Naive thymus-derived CD4-positive, alpha-beta T cell (primary cell): ENCODE measurements at regions not wholly inside any gene's neighbourhood (a gene's known extent, or its start where the extent isn't known, plus 50 kb on each side); places are given as distances from the start of the nearest gene placed in this dataset.
"Not testable (repeated sequence)": the region's sequence is repeated elsewhere in the genome, so short reads cannot be mapped to it uniquely, and the experiment has no call there.

ENCODE experiments used
- ATAC-seq: fragments of 150-1000 bp; cut with Tn5 transposase; 2 replicates; pipeline ENCODE4 v1.10.0; 2021; ENCODE audit warnings: mild to moderate bottlenecking, moderate library complexity
- CTCF ChIA-PET: fragments of 350-600 bp; sonication (Branson Sonifier 250); formaldehyde crosslinking; loops from one replicate; lab custom pipeline; 2021; ENCODE audit warnings: antibody characterized with exemption; lab: Charles Lee
- POLR2A ChIA-PET: fragments of 350-600 bp; sonication (Branson Sonifier 250); formaldehyde crosslinking; loops from one replicate; lab custom pipeline; 2021; ENCODE audit warnings: antibody characterized with exemption, inconsistent platforms; lab: Charles Lee
- DNase-seq, 9 donors: peaks; one replicate each; pipeline versions ENCODE4 v3.0.0 to v3.0.0-alpha.2; 2020 to 2022; ENCODE audit warnings: mixed read lengths in 1 of 9
- H3K27ac ChIP-seq: one replicate; pipeline ENCODE4 v1.7.0; 2013; ENCODE audit warnings: mild to moderate bottlenecking, low read depth, low read length, moderate library complexity
- H3K27me3 ChIP-seq, 2 donors: one replicate each; pipeline ENCODE4 v1.7.0; 2013; ENCODE audit warnings: low read length in 2 of 2, mild to moderate bottlenecking in 2 of 2, moderate library complexity in 2 of 2; ENCODE audit not compliant: control insufficient read depth in 2 of 2, insufficient read depth in 2 of 2
- H3K36me3 ChIP-seq, 3 experiments: 1 replicate in 2 of 3; 2 replicates in 1 of 3; pipeline ENCODE4 v1.7.0; 2013; ENCODE audit warnings: low read length in 3 of 3, mild to moderate bottlenecking in 3 of 3, moderate library complexity in 1 of 3; ENCODE audit not compliant: insufficient read depth in 3 of 3, control insufficient read depth in 2 of 3
- H3K4me1 ChIP-seq, 2 donors: one replicate each; pipeline ENCODE4 v1.7.0; 2013; ENCODE audit warnings: low read length in 2 of 2, mild to moderate bottlenecking in 2 of 2, moderate library complexity in 1 of 2; ENCODE audit not compliant: control insufficient read depth in 2 of 2, insufficient read depth in 2 of 2
- H3K4me3 ChIP-seq: 2 replicates; pipeline ENCODE4 v1.7.0; 2013; ENCODE audit warnings: mild to moderate bottlenecking, low read length
- H3K9me3 ChIP-seq, 3 experiments: 1 replicate in 2 of 3; 2 replicates in 1 of 3; pipeline ENCODE4 v1.7.0; 2013; ENCODE audit warnings: low read length in 3 of 3; ENCODE audit not compliant: control insufficient read depth in 2 of 3
- H3K27ac Mint-ChIP-seq, 9 donors: one replicate each; pipeline ENCODE4 v1.8.0; 2020 to 2022; ENCODE audit warnings: mixed read lengths in 9 of 9, mild to moderate bottlenecking in 8 of 9, moderate library complexity in 5 of 9, inconsistent platforms in 2 of 9
- H3K27me3 Mint-ChIP-seq, 5 donors: one replicate each; pipeline ENCODE4 v1.8.0; 2021 to 2022; ENCODE audit warnings: mixed read lengths in 5 of 5, mild to moderate bottlenecking in 1 of 5
- H3K36me3 Mint-ChIP-seq, 5 donors: one replicate each; pipeline ENCODE4 v1.8.0; 2020 to 2022; ENCODE audit warnings: mixed read lengths in 5 of 5, mild to moderate bottlenecking in 3 of 5, inconsistent platforms in 1 of 5
- H3K4me1 Mint-ChIP-seq, 7 donors: one replicate each; pipeline ENCODE4 v1.8.0; 2020 to 2022; ENCODE audit warnings: mixed read lengths in 7 of 7, mild to moderate bottlenecking in 3 of 7, inconsistent platforms in 1 of 7
- H3K4me3 Mint-ChIP-seq, 10 donors: one replicate each; pipeline ENCODE4 v1.8.0; 2020 to 2022; ENCODE audit warnings: mild to moderate bottlenecking in 10 of 10, mixed read lengths in 10 of 10, moderate library complexity in 6 of 10, inconsistent platforms in 2 of 10
- H3K9me3 Mint-ChIP-seq, 11 donors: one replicate each; pipeline ENCODE4 v1.8.0; 2020 to 2022; ENCODE audit warnings: mixed read lengths in 11 of 11, mild to moderate bottlenecking in 4 of 11, inconsistent platforms in 1 of 11, moderate library complexity in 1 of 11
- intact Hi-C, 2 donors: fragments of 100-400 bp; cut with micrococcal nuclease; formaldehyde crosslinking; loops; one replicate each; pipeline ENCODE4 v1.15.1; 2023

DNA sequence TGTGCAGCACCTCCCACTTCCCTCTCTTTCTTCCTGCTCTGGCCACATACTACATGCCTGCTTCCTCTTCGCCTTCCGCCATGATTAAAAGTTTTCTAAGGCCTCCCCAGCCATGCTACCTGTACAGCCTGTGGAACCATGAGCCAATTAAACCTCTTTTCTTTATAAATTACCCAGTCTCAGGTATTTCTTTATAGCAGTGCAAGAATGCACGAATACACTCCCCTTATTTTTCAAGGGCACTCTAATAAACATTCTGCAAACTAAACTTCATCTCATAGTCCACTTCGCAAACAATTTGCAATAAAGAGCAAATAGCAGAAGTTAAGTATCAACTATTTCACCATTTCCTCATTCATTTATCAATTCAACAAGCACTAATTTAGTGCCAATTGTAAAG, 351.3 kb downstream of the PID1 start:
- no peak overlapping the region for H3K27ac ChIP-seq
- ChIA-PET CTCF (no interaction called here), POLR2A (no interaction called here)
- no peak overlapping the region for H3K4me3 Mint-ChIP-seq
- no peaks in the 10 kb centered on the region for H3K36me3 ChIP-seq
- no peaks in the 10 kb centered on the region for H3K27me3 ChIP-seq
- DNase-seq: no peak
- intact Hi-C loops: no loop called here
- no peaks in the 10 kb centered on the region for H3K9me3 ChIP-seq
- H3K27me3 Mint-ChIP-seq: no peaks in the 10 kb centered on the region
- no peak overlapping the region for H3K4me3 ChIP-seq
- H3K27ac Mint-ChIP-seq: no peak overlapping the region
- ATAC-seq: no peak
- H3K9me3 Mint-ChIP-seq: peaks cover 0 to 14% (median 6%) of the 10 kb centered on the region in 11 donors
- H3K4me1 Mint-ChIP-seq: no peaks in the 10 kb centered on the region
- H3K4me1 ChIP-seq: no peaks in the 10 kb centered on the region
- no peaks in the 10 kb centered on the region for H3K36me3 Mint-ChIP-seq

DNA sequence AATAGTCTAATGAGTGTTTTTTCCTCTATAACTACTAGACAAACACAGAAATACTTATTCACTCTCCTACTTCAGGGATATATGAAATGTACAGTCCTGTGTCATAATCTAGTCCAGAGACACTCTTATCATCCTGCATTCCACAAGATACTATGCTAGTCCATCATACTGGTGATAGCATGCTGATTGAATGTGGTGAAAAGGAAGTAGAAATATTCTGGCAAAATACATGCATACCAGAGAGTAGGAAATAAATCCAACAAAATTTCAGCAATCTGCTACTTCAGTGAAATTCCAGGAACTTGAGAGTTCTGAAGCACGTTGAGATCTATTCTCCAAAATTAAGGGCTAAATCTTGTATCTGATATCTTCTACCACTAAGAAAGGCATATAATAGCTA, 353.9 kb downstream of the PID1 start:
- intact Hi-C loops: no loop called here
- CTCF ChIA-PET: no interaction called here
- ATAC-seq (no peak), DNase-seq (no peak)
- H3K27me3 ChIP-seq: no peaks in the 10 kb centered on the region
- Mint-ChIP-seq H3K36me3 (no peaks in the 10 kb centered on the region), H3K4me1 (no peaks in the 10 kb centered on the region), H3K4me3 (no peak overlapping the region), H3K9me3 (peaks cover 0 to 10% (median 4%) of the 10 kb centered on the region in 11 donors), H3K27ac (no peak overlapping the region), H3K27me3 (no peaks in the 10 kb centered on the region)
- H3K4me1 ChIP-seq: no peaks in the 10 kb centered on the region
- no peaks in the 10 kb centered on the region for H3K9me3 ChIP-seq
- no peak overlapping the region for H3K4me3 ChIP-seq
- no peak overlapping the region for H3K27ac ChIP-seq
- no peaks in the 10 kb centered on the region for H3K36me3 ChIP-seq
- POLR2A ChIA-PET: no interaction called here

DNA sequence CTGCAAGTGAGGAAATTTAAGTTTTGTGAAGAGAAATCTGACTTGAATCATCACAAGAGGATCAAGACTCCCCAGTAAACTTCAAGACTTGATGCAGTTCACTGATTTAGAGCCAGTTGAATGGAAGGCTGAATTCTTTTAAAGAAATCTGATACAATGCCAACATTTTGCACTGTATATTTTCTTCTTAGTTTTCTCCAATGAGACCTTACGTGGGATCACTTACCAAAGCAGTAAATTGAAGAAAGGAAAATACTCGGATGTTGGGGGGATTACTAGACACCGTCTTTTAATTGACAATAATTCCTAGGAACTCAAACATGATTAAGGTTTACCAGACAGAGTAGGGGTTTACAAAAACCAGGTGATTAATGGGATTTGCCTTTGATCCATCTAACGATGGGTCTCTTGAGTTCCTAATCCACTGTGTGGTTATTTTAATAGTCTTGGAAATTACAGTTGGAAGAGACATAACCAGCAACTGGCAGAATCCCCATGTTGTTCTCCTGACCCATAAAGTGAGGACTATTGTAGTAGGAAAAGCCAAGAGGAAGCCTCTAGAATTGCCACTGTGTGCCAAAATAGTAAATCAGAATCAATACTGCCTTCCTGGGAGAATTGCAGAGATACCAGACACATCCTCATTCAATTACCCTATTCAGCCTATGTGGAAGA, 354.5 kb downstream of the PID1 start:
- Mint-ChIP-seq H3K4me3 (no peak overlapping the region), H3K27me3 (no peaks in the 10 kb centered on the region), H3K9me3 (peaks cover 0 to 10% (median 4%) of the 10 kb centered on the region in 11 donors), H3K4me1 (no peaks in the 10 kb centered on the region), H3K36me3 (no peaks in the 10 kb centered on the region), H3K27ac (no peak overlapping the region)
- ATAC-seq (no peak), DNase-seq (no peak)
- Histone ChIP-seq H3K27me3 (no peaks in the 10 kb centered on the region), H3K36me3 (no peaks in the 10 kb centered on the region), H3K27ac (no peak overlapping the region), H3K9me3 (no peaks in the 10 kb centered on the region), H3K4me3 (no peak overlapping the region), H3K4me1 (no peaks in the 10 kb centered on the region)
- POLR2A ChIA-PET: no interaction called here
- intact Hi-C loops: no loop called here
- CTCF ChIA-PET: no interaction called here

DNA sequence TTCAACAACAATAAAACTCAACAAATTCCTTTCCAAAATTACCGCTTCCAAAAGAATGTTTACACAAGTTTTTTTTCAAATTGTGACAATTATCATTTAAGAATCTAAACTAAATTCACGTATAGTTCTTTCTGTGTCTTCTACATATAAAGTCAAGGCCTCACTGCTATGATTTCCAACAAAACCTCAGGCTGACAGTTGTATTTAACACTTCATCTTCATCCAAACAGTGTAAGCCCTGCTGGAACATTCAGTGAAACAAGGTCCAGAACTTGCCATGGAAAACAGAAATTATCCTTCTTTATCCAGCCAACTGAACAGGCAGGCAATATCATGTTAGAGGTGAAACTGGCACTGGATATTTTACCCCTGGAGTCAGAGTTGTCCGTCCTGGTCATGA, 357.9 kb downstream of the PID1 start:
- ChIA-PET CTCF (no interaction called here), POLR2A (no interaction called here)
- H3K36me3 ChIP-seq: no peaks in the 10 kb centered on the region
- H3K27ac ChIP-seq: no peak overlapping the region
- H3K4me1 ChIP-seq: no peaks in the 10 kb centered on the region
- intact Hi-C loops: no loop called here
- Mint-ChIP-seq H3K4me3 (no peak overlapping the region), H3K27me3 (no peaks in the 10 kb centered on the region), H3K9me3 (peaks cover 0 to 8% (median 0%) of the 10 kb centered on the region in 11 donors), H3K4me1 (no peaks in the 10 kb centered on the region), H3K36me3 (no peaks in the 10 kb centered on the region), H3K27ac (no peak overlapping the region)
- ATAC-seq: no peak
- no peaks in the 10 kb centered on the region for H3K9me3 ChIP-seq
- no peak for DNase-seq
- no peaks in the 10 kb centered on the region for H3K27me3 ChIP-seq
- H3K4me3 ChIP-seq: no peak overlapping the region

DNA sequence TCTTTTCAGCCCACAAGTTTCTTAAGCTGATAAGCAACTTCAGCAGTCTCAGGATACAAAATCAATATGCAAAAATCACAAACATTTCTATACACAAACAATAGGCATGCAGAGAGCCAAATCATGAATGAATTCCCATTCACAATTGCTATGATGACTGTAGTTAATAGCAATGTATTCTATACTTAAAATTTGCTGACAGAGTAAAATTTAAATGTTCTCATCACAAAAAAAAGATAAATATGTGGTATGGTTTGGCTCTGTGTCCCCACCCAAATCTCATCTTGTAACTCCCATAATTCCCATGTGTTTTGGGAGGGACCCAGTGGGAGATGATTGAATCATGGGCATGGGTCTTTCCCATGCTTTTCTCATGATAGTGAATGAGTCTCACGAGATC, 360.2 kb downstream of the PID1 start:
- CTCF ChIA-PET, H3K36me3 Mint-ChIP-seq, H3K27ac Mint-ChIP-seq, intact Hi-C loops, H3K27me3 ChIP-seq, H3K4me1 ChIP-seq, H3K9me3 ChIP-seq, H3K4me3 Mint-ChIP-seq, DNase-seq, POLR2A ChIA-PET, H3K4me1 Mint-ChIP-seq, ATAC-seq, H3K36me3 ChIP-seq, H3K27ac ChIP-seq, H3K4me3 ChIP-seq, H3K9me3 Mint-ChIP-seq, H3K27me3 Mint-ChIP-seq: not testable (repeated sequence)

DNA sequence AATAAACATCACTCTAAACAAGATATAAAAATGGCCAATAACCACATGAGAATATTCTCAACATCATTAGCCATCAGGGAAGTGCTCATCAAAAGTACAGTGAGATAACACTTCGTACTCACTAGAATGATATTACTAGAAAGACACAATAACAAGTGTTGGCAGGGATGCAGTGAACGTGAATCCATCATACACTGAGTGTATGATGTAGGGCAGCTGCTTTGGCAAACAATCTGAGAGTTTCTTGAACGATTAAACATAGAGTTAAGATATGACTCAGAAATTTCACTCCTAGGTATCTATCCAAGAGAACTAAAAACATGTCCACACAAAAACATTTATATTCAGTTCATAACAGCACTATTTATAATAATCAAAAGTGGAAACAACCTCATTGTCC, 368.9 kb downstream of the PID1 start:
- POLR2A ChIA-PET: no interaction called here
- CTCF ChIA-PET: no interaction called here
- H3K27ac ChIP-seq: no peak overlapping the region
- ATAC-seq (no peak), DNase-seq (no peak)
- H3K36me3 ChIP-seq: no peaks in the 10 kb centered on the region
- Mint-ChIP-seq H3K27ac (no peak overlapping the region), H3K4me1 (no peaks in the 10 kb centered on the region), H3K4me3 (no peak overlapping the region), H3K27me3 (no peaks in the 10 kb centered on the region), H3K36me3 (no peaks in the 10 kb centered on the region), H3K9me3 (peaks cover 0 to 14% (median 3%) of the 10 kb centered on the region in 11 donors)
- no peak overlapping the region for H3K4me3 ChIP-seq
- intact Hi-C loops: no loop called here
- no peaks in the 10 kb centered on the region for H3K27me3 ChIP-seq
- no peaks in the 10 kb centered on the region for H3K9me3 ChIP-seq
- H3K4me1 ChIP-seq: no peaks in the 10 kb centered on the region

DNA sequence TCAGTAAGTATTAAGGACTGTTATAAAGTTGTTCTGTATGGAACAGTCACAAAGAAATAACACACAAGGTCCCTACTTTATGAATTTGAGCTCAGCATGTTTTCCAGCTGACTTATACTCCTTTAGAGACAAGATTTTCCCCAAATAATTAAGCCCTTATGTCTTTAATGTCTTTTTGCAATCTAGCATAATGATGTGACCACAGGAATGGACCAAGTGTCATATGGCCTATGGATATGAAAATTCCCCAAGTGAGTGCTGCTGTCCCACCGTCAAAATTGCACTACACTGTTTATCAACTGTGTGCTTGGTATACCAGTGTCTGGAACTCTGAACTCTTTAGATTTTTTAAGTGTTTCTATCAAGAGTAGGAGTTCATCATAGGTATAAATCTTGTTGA, 369.6 kb downstream of the PID1 start:
- H3K27me3 Mint-ChIP-seq: no peaks in the 10 kb centered on the region
- Histone ChIP-seq H3K9me3 (peaks cover 0 to 1% (median 0%) of the 10 kb centered on the region in 3 experiments), H3K4me1 (no peaks in the 10 kb centered on the region), H3K4me3 (no peak overlapping the region), H3K27ac (no peak overlapping the region), H3K36me3 (no peaks in the 10 kb centered on the region), H3K27me3 (no peaks in the 10 kb centered on the region)
- no peak overlapping the region for H3K4me3 Mint-ChIP-seq
- DNase-seq (no peak), ATAC-seq (no peak)
- intact Hi-C loops: no loop called here
- H3K36me3 Mint-ChIP-seq: no peaks in the 10 kb centered on the region
- no peaks in the 10 kb centered on the region for H3K4me1 Mint-ChIP-seq
- ChIA-PET POLR2A (no interaction called here), CTCF (no interaction called here)
- peaks cover 0 to 14% (median 2%) of the 10 kb centered on the region in 11 donors for H3K9me3 Mint-ChIP-seq
- no peak overlapping the region for H3K27ac Mint-ChIP-seq
